K562 (cell line): ENCODE measurements at regions not wholly inside any gene's neighbourhood (a gene's known extent, or its start where the extent isn't known, plus 50 kb on each side); places are given as distances from the start of the nearest gene placed in this dataset.

Experiments
- ATAC-seq: fragments of 200-7000 bp; cut with Tn5 transposase; 3 replicates; pipeline ENCODE4 v1.9.1; 2020; ENCODE audit warnings: moderate library complexity
- BruUV-seq: library from RNA; stranded (reverse); fragments of 400-500 nt; replicated peaks from 2 replicates; lab custom pipeline; 2021; lab: Mats Ljungman, UMichigan
- CTCF ChIA-PET: fragments of 300-600 bp; formaldehyde crosslinking; extraction: SDS; loops from one replicate; lab custom pipeline; 2021; ENCODE audit warnings: low intra/inter-chr PET ratio; lab: Yijun Ruan, JAX
- POLR2A ChIA-PET: fragments of 300-600, 350-650 bp; sonication (Branson Sonifier 250); formaldehyde crosslinking; extraction: SDS; loops from one replicate; lab custom pipeline; 2021; ENCODE audit warnings: antibody characterized with exemption, inconsistent platforms; lab: Yijun Ruan, JAX
- DNase-seq, 4 experiments: peaks; one replicate each; pipeline versions ENCODE4 v3.0.0 to v3.0.0-alpha.2; 2011 to 2018; ENCODE audit warnings: low spot score in 3 of 4, mixed read lengths in 3 of 4; ENCODE audit errors: extremely low read depth in 1 of 4
- FAIRE-seq: peaks from 2 replicates; lab custom pipeline; 2011; peaks lifted over from hg19 to GRCh38; lab: Jason Lieb, UNC
- H2AFZ ChIP-seq: 2 replicates; pipeline ENCODE4 v1.6.0; 2011; ENCODE audit warnings: low read depth, low read length, control low read depth, inconsistent platforms
- H3K27ac ChIP-seq: fragments of 200-600 bp; 3 replicates; pipeline ENCODE4 v1.8.0; 2011; ENCODE audit warnings: low read depth, mild to moderate bottlenecking, control low read depth, inconsistent platforms, low read length, moderate library complexity, mixed read lengths; ENCODE audit errors: extremely low read depth
- H3K27me3 ChIP-seq, 2 experiments: fragments of 300-600 bp in 1 of 2; 2 replicates in 1 of 2; 3 replicates in 1 of 2; pipeline versions ENCODE4 v1.6.0 to v1.8.0; 2011; ENCODE audit warnings: inconsistent platforms in 2 of 2, low read length in 2 of 2, mild to moderate bottlenecking in 1 of 2, mixed read lengths in 1 of 2, moderate library complexity in 1 of 2; ENCODE audit not compliant: control insufficient read depth in 2 of 2, insufficient read depth in 2 of 2
- H3K36me3 ChIP-seq: fragments of 300-600 bp; 3 replicates; pipeline ENCODE4 v1.8.0; 2011; ENCODE audit warnings: mild to moderate bottlenecking, low read length, inconsistent platforms; ENCODE audit not compliant: control insufficient read depth, insufficient read depth
- H3K4me1 ChIP-seq, 2 experiments: fragments of 200-600 bp in 1 of 2; replicated peaks in 1 of 2; 2 replicates in 1 of 2; 3 replicates in 1 of 2; pipeline versions ENCODE4 v1.5.1 to v1.8.0; 2011; ENCODE audit warnings: inconsistent platforms in 2 of 2, low read length in 2 of 2, mild to moderate bottlenecking in 1 of 2, mixed read lengths in 1 of 2, moderate library complexity in 1 of 2; ENCODE audit not compliant: control insufficient read depth in 2 of 2, insufficient read depth in 2 of 2
- H3K4me2 ChIP-seq: 2 replicates; pipeline ENCODE4 v1.6.1; 2011; ENCODE audit warnings: low read length, control low read depth, inconsistent platforms, mixed read lengths; ENCODE audit not compliant: insufficient read depth
- H3K4me3 ChIP-seq: fragments of 200-600 bp; sonication (generic), shearing (Covaris generic); 2 replicates; pipeline ENCODE4 v1.5.1; 2016; ENCODE audit warnings: control low read depth, inconsistent platforms
- H3K79me2 ChIP-seq: fragments of 200-600 bp; 3 replicates; pipeline ENCODE4 v1.8.0; 2011; ENCODE audit warnings: low read length, inconsistent platforms; ENCODE audit not compliant: control insufficient read depth, insufficient read depth
- H3K9ac ChIP-seq, 2 experiments: 2 replicates each; pipeline versions ENCODE4 v1.6.0 to v1.6.1; 2011; ENCODE audit warnings: low read depth in 2 of 2, low read length in 2 of 2, control low read depth in 1 of 2, inconsistent platforms in 1 of 2, mild to moderate bottlenecking in 1 of 2, mixed read lengths in 1 of 2; ENCODE audit not compliant: insufficient read depth in 1 of 2
- H3K9me1 ChIP-seq: one replicate; pipeline ENCODE4 v1.6.0; 2011; ENCODE audit warnings: inconsistent platforms, mild to moderate bottlenecking, low read length, moderate library complexity; ENCODE audit not compliant: control insufficient read depth, insufficient read depth
- H3K9me3 ChIP-seq: replicated peaks from 2 replicates; pipeline ENCODE4 v1.5.1; 2011; ENCODE audit warnings: low read depth, low read length, inconsistent platforms; ENCODE audit not compliant: control insufficient read depth, insufficient read depth
- H4K20me1 ChIP-seq: replicated peaks from 2 replicates; pipeline ENCODE4 v1.6.1; 2011; ENCODE audit warnings: low read length, inconsistent platforms, mixed read lengths; ENCODE audit not compliant: control insufficient read depth, insufficient read depth
- CBFA2T3 ChIP-seq: fragments of 450-650 bp; IDR thresholded peaks from 2 replicates; pipeline ENCODE4 v1.6.1; 2017
- EZH2 ChIP-seq: IDR thresholded peaks from 2 replicates; pipeline ENCODE4 v1.6.1; 2012; ENCODE audit warnings: low read depth, mild to moderate bottlenecking, inconsistent platforms, low read length, borderline replicate concordance
- HDAC3 ChIP-seq: fragments of 450-650 bp; IDR thresholded peaks from 2 replicates; pipeline ENCODE4 v1.6.1; 2018; ENCODE audit warnings: borderline replicate concordance, mild to moderate bottlenecking, moderate library complexity; ENCODE audit not compliant: partially characterized antibody
- ID3 ChIP-seq, 2 experiments: fragments of 250-450 bp in 1 of 2; fragments of 450-650 bp in 1 of 2; sonication (Bioruptor Pico) in 1 of 2; IDR thresholded peaks; 2 replicates each; pipeline versions ENCODE4 v1.6.1 to v1.8.0; 2016 to 2021; ENCODE audit warnings: mild to moderate bottlenecking in 2 of 2, moderate library complexity in 2 of 2, missing compliant biosample characterization in 1 of 2, missing genetic modification characterization in 1 of 2
- KDM1A ChIP-seq, 2 experiments: fragments of 450-650 bp; IDR thresholded peaks; 2 replicates each; pipeline ENCODE4 v1.6.1; 2016; ENCODE audit warnings: mild to moderate bottlenecking in 2 of 2
- MBD2 ChIP-seq: sonication (generic); IDR thresholded peaks from 2 replicates; pipeline ENCODE4 v1.6.1; 2016; ENCODE audit warnings: low read depth, borderline replicate concordance
- MYC ChIP-seq, 2 experiments: fragments of 250-450 bp in 1 of 2; sonication (Bioruptor Pico) in 1 of 2; IDR thresholded peaks; 2 replicates each; pipeline versions ENCODE4 v1.5.1 to v1.6.1; 2012 to 2021; ENCODE audit warnings: low read depth in 2 of 2, borderline replicate concordance in 1 of 2, improper control_type of control experiment in 1 of 2, low read length in 1 of 2, mild to moderate bottlenecking in 1 of 2, moderate library complexity in 1 of 2
- PTRF ChIP-seq: fragments of 450-650 bp; IDR thresholded peaks from 2 replicates; pipeline ENCODE4 v1.6.1; 2016; ENCODE audit warnings: mild to moderate bottlenecking, missing genetic modification characterization, missing compliant biosample characterization
- RBM14 ChIP-seq: fragments of 200-400 bp; formaldehyde crosslinking; IDR thresholded peaks from 2 replicates; pipeline ENCODE4 v1.6.1; 2018; ENCODE audit warnings: low read depth, mild to moderate bottlenecking, low read length, moderate library complexity, borderline replicate concordance; ENCODE audit not compliant: insufficient read depth
- TBL1XR1 ChIP-seq, 2 experiments: IDR thresholded peaks; 2 replicates each; pipeline ENCODE4 v1.6.1; 2012; ENCODE audit warnings: improper control_type of control experiment in 2 of 2, low read length in 2 of 2, mild to moderate bottlenecking in 1 of 2
- TCF15 ChIP-seq: fragments of 250-450 bp; sonication (Bioruptor Pico); IDR thresholded peaks from 2 replicates; pipeline ENCODE4 v1.8.0; 2022; ENCODE audit warnings: moderate library complexity, mild to moderate bottlenecking, inconsistent platforms
- TFAP4 ChIP-seq: sonication (generic); formaldehyde crosslinking; IDR thresholded peaks from 2 replicates; pipeline ENCODE4 v1.8.0; 2022; ENCODE audit warnings: missing genetic modification reagents, mild to moderate bottlenecking, moderate library complexity, borderline replicate concordance
- THAP7 ChIP-seq: fragments of 250-450 bp; sonication (Bioruptor Pico); IDR thresholded peaks from 2 replicates; pipeline ENCODE4 v1.5.0; 2021
- ZEB2 ChIP-seq: fragments of 450-650 bp; IDR thresholded peaks from 2 replicates; pipeline ENCODE4 v1.6.1; 2016
- ZFP1 ChIP-seq: fragments of 450-650 bp; formaldehyde crosslinking; IDR thresholded peaks from 2 replicates; pipeline ENCODE4 v1.4.0; 2020; ENCODE audit warnings: mild to moderate bottlenecking, mixed read lengths
- ZNF165 ChIP-seq: fragments of 250-450 bp; sonication (Bioruptor Pico); IDR thresholded peaks from 2 replicates; pipeline ENCODE4 v1.4.0; 2020; ENCODE audit warnings: borderline replicate concordance
- ZNF398 ChIP-seq: fragments of 250-450 bp; sonication (Bioruptor Pico); IDR thresholded peaks from 2 replicates; pipeline ENCODE4 v1.8.0; 2021; ENCODE audit warnings: moderate library complexity, mild to moderate bottlenecking, inconsistent platforms
- ZNF431 ChIP-seq: sonication (generic); formaldehyde crosslinking; IDR thresholded peaks from 2 replicates; pipeline ENCODE4 v1.8.0; 2022; ENCODE audit warnings: mild to moderate bottlenecking, missing genetic modification reagents
- ZNF584 ChIP-seq: fragments of 200-800 bp; sonication (Bioruptor generic); IDR thresholded peaks from 2 replicates; pipeline ENCODE4 v1.6.1; 2016; ENCODE audit warnings: low read depth, mild to moderate bottlenecking, missing genetic modification characterization, missing compliant biosample characterization
- ZNF75A ChIP-seq: fragments of 450-650 bp; formaldehyde crosslinking; IDR thresholded peaks from 2 replicates; pipeline ENCODE4 v1.4.0; 2020; ENCODE audit warnings: mild to moderate bottlenecking
- WGBS: fragments of 100-300 bp; shearing (Covaris generic); methylation state at CpG from one replicate; pipeline ENCODE4 v1.1.6; 2016; ENCODE audit warnings: low coverage, mixed read lengths; ENCODE audit not compliant: insufficient coverage; ENCODE audit errors: missing lambda C conversion rate; 5-methylcytosine and 5-hydroxymethylcytosine counted together
- in situ Hi-C: fragments of 300-500 bp; cut with MboI; formaldehyde crosslinking; loops from 4 replicates; pipeline ENCODE4 v1.15.0; 2018; ENCODE audit warnings: inconsistent platforms, mixed read lengths
- intact Hi-C: fragments of 100-400 bp; cut with micrococcal nuclease; formaldehyde crosslinking; loops from 2 replicates; pipeline ENCODE4 v1.14.2; 2022

GRCh38 chr11:90449606-90450005 lies 226.8 kb upstream of the CHORDC1 start:
- H3K9me1 ChIP-seq, result no peaks in the 10 kb centered on the region
- H3K27ac ChIP-seq, result no peak overlapping the region
- no peak overlapping the region for H3K4me3 ChIP-seq
- no peak overlapping the region for H3K9ac ChIP-seq
- no peak for ATAC-seq
- WGBS, result 0% methylated on average over 2 of the region's 2 CpGs
- no peaks in the 10 kb centered on the region for H3K27me3 ChIP-seq
- CTCF ChIA-PET, result no interaction called here
- in situ Hi-C loops, result no loop called here
- TF ChIP-seq HDAC3 (no peak), EZH2 (no peak), PTRF (tag) (no peak), ZNF584 (CRISPR knock-in tag) (no peak), TFAP4 (CRISPR knock-in tag) (no peak), ZFP1 (CRISPR knock-in tag) (no peak), TCF15 (CRISPR knock-in tag) (no peak), KDM1A (IDR thresholded peaks at IDR 0.05) (no peak), MYC (IDR thresholded peaks at IDR 0.05; ENCODE audit: low read depth, low read length) (no peak), MYC (CRISPR knock-in tag; IDR thresholded peaks at IDR 0.05; ENCODE audit: borderline replicate concordance, low read depth) (no peak), ZNF398 (CRISPR knock-in tag) (no peak), MBD2 (no peak), ZNF75A (CRISPR knock-in tag) (no peak), ID3 (CRISPR knock-in tag; IDR thresholded peaks at IDR 0.05) (no peak), ID3 (tag; IDR thresholded peaks at IDR 0.05) (no peak), CBFA2T3 (no peak), RBM14 (no peak), ZNF431 (CRISPR knock-in tag) (no peak), THAP7 (CRISPR knock-in tag) (no peak), ZEB2 (no peak), TBL1XR1 (IDR thresholded peaks at IDR 0.05; ENCODE audit: low read length in 2 of 2) (no peak), ZNF165 (no peak)
- no peaks in the 10 kb centered on the region for H4K20me1 ChIP-seq
- H3K79me2 ChIP-seq, result no peaks in the 10 kb centered on the region
- no peak overlapping the region for H2AFZ ChIP-seq
- no peaks in the 10 kb centered on the region for H3K4me1 ChIP-seq
- H3K9me3 ChIP-seq, result no peaks in the 10 kb centered on the region; the same call in 1 of the 2 replicates
- no peak for FAIRE-seq
- intact Hi-C loops, result loop anchor here (10.0 kb wide), 1 partner anchor 165 kb away; no protein-coding TSS in a partner anchor
- POLR2A ChIA-PET, result no interaction called here
- H3K36me3 ChIP-seq, result no peaks in the 10 kb centered on the region
- DNase-seq, result no peak
- no peak overlapping the region for H3K4me2 ChIP-seq
- no TSS peak for BruUV-seq
